SW 1271 (cell line): ENCODE measurements at regions not wholly inside any gene's neighbourhood (a gene's known extent, or its start where the extent isn't known, plus 50 kb on each side); places are given as distances from the start of the nearest gene placed in this dataset.

Experiments
- DNase-seq, 2 experiments: peaks; one replicate each; lab custom pipeline; 2025; lab: John Stamatoyannopoulos, UW

DNA sequence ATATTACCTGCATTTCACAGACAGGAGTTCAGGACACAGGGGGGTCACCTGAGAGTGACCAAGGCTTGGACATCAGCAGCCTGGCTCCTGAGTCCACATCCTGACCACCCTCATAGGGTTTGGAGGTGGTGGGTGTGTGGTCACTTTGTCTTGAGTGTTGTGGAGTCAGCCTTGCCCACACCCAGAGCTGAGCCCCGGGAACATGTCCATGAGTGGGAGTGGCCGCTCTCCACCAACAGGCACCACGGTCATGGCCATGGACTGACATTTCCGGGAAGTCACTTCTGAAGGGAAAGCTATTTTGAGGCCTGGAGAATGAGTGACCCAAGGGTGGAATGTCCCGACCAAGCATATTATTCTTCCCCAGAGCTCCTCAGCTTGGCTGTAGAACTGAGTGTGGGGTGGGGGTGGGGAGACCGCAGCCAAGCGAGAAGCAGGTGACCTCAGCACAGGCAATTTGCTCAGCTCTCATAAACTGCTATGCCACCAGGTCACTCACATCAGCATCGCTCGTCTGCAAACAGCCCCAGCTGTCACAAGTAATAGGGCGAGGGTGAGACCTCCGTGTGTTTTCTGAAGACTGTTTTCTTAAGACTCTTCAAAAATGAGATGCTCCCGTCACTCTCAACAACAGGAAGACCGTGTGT, 348.6 kb upstream of the CDH4 start:
- DNase-seq, result no peak

DNA sequence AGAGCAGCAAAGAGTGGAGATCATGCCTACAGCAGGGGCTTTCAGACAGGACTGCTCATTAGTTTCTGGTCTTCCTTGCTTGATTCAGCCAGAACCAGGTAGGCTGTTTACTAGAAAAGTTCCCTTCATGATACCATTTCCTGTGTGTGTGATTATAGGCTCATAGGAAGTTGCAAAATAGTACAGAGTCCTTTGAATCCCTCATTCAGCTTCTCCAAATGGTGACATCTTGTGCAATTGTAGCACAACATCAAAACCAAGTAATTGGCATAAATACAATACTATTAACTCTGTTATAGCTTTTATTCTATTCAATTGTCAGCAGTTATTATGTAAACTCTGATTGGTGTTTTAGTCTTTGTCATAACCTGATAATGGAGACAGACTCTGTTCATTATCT, 347.3 kb upstream of the CDH4 start:
- DNase-seq, result no peak

DNA sequence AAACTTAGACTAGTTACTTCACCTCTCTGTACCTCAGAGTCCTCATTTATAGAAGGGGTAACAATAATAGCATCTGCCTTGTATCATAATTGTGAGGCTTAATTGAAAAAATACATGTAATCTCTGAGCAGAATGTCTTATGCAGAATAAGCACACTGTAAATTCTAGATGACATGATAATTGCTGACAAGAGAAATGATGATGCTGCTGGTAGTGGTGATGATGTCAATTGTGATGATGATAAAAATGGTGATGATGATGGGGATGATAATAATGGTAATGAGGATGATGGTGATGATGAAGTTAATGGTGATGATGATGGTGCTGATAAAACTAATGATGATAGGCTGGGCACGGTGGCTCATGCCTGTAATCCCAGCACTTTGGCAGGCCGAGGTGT, 346.1 kb upstream of the CDH4 start:
- no peak for DNase-seq

DNA sequence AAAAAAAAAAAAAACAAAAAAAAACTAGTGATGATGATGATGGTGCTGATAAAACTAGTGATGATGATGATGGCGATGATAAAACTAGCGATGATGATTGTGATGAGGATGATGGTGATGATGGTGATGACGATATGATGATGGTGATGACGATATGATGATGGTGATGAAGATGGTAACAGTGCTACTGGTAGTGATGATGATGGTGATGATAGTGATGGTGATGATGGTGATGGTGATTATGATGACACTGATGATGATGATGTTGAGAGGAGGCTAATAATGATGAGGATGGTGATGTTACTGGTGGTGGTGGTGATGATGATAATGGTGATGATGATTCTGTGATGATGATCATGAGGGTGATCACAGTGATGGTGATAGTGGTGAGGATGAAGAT, 345.5 kb upstream of the CDH4 start:
- no peak for DNase-seq

DNA sequence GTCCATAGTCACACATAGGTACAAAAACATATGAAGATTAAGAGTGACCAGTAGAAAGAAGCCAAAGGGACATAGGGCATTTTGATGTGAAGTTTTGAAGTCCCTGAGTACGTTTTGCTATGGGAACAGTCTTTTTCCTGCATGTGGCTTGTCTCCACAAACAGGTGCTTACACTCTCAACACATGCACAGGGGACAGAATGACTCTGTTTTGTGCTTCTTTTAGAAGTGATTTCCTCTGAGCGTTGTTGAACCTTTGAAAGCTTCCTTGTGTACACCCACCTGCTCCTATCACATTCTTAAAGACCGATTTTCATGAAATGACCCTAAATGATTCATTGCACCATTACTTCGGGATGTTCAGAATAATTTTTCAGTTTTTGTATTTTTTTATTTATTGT, 338.8 kb upstream of the CDH4 start:
- no peak for DNase-seq

DNA sequence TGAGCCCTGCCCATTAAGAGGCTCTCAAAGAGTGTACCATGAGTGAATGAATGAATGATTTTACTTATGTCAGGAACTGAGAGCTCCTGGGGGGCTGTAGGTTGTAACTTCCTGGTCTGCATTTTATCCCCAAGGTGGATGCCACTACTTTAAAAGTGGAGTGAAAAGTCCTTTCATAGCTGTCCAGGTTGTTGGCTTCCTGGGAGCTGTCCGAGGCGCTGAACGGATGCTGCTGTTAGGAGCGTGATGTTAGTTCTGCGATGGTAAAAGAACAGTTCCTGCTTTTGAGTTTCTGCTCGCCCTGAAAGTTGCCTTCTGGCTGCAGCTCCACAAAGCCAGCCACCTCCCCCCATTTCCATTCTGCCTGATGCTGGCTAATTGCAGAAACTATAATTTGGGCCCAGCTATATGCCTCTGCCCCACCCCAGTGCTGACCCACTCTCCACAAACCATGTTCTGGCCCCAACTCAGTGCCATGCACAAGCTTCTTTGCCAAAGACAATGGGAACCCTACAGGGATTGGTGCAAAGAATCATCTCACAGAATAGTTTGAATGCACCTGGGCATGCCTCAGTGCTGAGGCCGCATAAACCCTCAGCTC, 330.9 kb upstream of the CDH4 start:
- DNase-seq, result no peak

DNA sequence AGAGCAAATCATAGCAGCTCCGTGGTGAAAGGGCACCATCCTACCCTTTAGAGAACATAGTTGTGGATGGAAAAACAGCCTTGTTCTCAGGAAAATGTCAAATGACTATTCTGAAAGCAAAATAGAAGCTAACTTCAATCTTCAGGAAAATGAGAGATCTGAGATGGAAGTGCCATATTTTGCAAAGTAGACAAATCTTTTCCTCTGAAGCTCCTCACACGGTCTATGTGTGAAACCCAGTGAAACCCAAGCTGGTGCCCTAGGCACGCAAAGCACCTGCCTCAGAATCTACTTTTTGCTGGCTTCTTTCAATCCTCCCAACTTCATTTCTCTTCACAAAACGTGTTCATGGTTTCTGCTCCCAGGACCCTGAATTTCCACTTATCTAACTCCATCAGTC, 325.2 kb upstream of the CDH4 start:
- no peak for DNase-seq

DNA sequence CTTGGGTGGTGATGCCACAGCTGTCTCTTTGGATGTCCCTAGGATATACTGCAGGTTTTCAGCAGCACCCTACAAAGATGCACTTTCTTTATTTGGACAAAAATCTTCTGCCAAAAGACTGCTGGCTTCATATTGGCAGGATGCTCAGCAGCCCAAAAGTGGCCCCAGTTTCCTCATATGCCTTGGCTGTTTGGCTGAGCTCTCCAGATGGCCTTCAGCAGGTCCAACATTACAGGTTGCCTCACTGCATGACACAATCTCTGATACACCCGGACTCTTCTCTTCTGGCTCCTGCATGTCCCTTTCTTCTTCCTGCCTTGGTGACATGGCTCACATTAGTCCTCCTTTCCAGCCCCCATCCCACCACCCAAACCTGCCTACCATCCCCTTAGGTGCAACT, 323.7 kb upstream of the CDH4 start:
- DNase-seq, result no peak

DNA sequence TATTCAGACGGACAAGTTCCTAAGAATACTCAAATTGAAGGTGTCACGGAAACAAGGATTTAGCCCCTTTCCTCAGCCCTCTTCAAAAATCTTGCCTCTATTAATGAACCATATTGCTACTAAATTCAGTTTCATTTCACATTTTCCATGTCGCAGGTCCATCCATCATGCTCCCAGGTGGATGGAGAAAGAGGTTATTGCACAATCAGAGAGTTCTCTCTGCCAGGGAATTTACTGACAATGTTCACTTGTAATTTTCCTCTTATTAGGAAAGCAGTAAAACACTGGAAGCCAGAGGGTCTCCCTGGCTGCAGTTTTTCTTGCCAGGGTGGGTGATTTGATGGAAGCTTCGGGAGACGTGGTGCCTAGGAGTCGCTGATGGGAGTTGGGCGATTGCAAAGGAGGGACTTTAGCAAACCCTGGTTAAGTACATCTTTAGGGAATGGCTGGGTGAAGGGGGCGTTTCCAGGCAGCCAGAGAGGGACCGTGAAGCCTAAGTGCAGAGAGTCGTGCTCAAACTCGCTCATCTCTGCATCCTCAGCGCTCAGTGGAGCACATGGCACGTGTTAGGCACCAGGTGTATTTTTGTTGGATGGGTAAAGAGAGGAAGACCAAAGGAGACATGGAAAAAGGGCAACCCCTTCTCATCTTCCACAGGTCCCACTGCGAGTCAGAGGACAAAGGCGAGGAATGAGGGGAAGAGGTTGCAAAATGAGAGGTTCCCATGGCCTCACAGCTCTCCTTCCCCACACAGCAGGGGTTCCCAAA, 321.9 kb upstream of the CDH4 start:
- DNase-seq, result no peak

DNA sequence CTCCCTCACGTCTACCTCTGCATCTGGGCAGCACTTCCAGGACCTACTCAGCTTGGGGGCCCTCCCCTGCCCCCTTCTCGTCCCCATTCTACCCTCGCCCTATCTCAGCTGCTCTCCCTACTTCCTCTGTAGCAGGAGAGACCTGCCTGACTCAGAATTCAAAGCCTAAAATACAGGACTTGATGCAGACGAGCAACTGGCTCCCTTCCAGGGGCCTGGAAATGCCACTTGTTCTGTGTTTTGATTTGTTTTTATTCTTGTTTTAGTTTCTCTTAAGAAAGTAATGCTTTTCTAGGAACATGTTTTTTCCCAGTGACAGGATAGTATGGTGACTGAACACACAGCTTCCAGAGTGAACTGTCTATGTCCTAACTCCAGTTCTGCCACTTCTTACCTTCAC, 320.4 kb upstream of the CDH4 start:
- no peak for DNase-seq

DNA sequence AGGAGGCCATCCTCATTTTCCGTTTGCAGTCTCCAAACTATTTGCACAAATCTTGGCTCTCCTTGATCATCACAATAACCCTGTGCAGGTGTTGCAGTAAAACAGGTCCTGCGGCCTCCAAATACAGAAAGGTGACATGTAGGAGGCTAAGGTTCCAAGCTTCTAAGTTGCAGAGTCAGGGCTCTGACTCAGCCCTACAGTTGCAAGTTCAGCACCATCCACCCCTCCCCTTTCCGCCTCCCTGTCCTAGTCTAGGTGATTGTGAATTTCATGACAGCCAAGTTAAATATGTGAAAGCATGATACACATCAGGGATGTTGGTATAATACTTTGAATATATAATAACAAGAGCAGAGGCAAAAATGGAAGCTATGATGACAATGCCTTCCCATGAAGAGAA, 317.3 kb upstream of the CDH4 start:
- no peak for DNase-seq

DNA sequence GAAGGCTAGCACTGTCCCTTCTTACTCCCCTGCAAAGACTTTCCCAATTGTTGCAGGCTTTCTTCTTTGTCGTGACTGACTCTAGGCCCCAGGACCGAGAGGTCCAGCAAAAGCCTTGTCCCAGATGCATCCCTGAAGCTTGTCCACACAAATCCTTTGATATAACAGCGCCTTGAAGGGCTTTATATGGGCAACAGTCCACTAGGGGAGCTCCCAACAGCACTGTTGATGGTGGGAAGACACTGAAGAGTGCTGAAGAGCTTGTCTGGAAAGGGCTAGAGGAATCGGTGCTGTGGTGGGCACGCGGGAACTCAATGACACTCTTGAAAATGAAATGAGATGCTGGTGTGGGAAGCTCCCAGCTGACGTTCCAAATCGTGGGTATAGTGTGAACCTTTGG, 316.1 kb upstream of the CDH4 start:
- DNase-seq, result no peak

DNA sequence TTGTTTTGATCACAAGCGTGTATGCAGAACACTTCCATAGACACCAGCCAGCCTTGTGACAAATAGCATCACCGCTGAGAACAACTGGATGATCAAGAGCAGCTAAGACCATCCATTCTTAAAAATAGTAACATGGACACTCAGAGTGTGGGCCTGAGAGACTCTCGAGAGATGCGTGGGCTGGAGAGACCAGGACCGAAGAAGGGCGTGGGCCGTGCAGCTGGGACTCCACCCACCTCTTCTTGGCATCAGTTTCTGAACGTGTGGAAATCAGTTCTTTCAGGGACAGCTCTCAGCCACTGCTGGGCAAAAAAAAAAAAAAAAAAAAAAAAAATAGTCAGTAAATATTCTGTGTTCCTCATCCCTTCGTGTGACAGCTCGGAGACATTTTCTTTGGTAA, 314.5 kb upstream of the CDH4 start:
- no peak for DNase-seq

DNA sequence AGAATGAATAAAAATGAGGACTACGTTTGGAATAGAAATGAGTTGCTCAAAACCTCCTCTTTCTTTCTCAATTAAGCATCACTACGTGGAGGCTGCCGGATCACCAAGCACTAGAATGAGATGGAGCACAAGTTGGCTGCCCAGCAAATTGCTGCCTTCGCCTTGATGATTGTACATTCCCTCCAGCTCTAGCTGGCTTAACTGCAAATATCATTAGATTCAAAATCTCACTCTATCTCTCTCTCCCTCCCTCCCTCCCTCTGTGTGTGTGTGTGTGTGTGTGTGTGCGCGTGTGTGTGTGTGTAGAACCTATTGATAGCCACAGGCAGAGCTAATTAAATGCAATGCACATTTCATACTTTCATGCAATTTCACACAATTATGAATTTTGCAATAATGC, 310.7 kb upstream of the CDH4 start:
- DNase-seq, result no peak

DNA sequence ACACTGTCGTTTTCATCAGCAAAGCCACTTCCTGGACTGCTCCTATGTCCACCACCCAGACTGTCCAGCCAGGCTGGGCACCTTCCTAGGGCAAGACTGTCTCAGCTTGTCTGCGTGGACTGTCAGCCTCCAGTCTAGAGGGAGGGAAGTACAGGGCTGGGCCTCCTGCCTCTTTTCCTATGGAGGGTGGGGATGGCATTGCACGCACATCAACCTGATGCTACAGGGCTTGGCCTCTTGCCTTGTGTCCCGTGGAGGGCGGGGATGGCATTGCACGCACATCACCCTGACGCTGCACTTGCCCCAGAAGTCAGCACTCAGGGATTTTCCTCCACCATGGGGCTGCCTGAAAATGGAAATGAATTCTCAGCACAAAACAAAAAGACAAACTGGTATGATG, 304.2 kb upstream of the CDH4 start:
- DNase-seq, result no peak

DNA sequence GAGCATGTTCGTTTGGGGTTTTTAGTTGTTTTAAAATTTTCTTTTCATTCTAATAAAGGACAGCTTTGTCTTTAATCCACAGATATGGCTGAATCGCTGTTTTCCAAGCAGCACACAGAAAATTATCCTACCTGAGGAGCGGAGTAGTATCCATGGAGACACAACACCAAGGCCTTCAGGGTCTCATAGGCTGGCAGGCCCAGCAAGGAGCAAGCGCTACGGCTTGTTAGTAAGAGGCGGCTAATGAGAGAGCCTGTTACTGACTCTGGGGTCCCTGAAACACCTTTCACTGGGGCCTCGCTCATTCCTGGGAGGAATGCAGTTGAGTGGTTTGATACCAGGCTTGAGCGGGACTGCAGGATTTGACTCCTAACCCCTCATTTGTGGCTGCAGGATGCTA, 303.8 kb upstream of the CDH4 start:
- no peak for DNase-seq

DNA sequence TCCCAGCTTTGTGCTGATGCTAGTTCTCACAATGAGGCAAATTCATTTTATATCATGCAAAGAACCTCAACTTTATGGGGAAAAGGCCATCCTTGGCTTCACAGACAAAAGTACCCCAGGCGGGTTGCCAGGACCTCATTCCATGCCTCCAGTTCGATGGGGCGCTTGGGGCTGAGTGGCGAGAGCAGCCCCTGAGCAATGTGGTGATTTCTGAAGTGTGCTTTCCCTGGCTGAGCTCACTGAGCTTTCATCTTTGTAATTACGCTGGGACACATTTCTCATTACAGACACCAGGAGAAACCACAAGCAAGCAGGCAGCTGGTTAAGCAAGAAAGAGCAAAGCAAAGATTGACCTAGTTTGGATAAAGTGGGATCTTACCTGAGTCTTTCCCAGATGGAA, 301.5 kb upstream of the CDH4 start:
- DNase-seq, result no peak

DNA sequence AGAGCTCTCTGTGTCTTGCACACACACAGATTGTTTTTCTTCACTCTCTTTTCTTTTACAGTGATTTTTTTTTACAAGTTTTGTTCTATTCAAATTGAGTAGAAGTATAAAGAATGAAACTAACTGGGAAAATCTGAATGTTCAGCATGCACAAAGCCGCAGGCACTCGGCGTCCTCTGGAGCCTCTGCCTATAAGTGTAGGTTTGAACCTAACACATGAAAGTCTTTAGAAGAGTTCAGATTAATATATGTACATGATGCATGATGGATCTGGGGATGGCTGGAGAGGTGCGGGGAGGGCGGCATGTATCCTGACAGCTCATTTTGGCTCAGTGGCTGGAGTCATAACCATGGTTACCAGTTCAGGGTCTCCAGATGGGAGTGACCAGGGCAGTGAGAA, 301.1 kb upstream of the CDH4 start:
- DNase-seq, result no peak

DNA sequence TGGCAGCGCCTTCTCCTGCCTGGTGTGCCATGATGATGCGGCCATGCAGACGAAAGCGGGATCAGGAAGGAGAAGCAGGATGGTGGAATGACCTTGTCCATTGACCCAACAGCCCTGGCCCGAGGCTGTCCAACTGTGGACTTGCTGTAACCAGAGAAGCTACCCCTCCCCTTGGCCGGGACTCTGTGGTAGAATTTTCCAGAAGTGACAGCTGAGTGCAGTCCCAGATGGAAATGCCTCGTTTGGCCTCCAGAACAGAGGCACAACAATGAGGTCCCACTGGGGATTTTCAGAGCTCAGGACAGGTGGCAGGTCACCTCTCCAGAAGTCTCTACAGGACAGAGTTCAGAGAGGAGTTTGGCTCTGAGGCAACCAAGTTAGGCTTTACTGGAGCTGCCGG, 299.2 kb upstream of the CDH4 start:
- no peak for DNase-seq

DNA sequence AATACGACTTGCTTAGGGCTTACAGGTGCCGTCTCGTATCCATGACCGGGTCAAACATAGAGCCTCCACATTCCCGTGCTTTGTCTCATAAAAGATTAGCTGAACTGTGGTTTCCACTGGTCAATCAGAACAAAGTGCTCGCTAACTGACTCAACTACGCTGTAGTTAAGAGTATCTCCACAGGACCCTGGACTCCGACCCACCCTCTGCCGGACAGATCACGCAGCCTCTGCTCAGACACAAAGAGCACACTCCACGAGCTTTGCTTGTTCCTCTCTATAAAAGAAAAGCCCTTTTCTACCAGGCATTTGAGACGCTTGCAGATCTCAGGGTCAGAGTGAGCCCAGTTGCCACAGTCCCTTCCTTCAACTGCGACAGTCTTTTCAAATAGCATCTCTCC, 298.7 kb upstream of the CDH4 start:
- no peak for DNase-seq

DNA sequence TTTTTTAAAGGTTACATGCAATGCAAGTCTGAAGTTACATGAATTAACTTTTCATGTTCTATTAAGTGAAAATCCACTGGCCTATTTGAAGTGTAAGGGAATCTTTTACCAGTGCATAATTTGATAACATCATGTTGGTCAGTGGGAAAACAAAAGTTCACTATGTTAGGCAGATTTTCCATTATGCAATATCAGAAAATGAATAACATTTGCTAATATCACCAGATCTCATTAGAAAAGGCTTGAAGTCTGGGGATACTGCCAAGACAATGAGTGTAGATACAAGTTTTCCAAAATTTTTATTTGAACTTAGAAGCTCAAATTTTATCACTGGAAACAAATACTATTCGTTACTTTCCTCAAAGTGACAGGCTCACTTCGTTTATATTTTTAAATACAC, 296.4 kb upstream of the CDH4 start:
- DNase-seq, result no peak

DNA sequence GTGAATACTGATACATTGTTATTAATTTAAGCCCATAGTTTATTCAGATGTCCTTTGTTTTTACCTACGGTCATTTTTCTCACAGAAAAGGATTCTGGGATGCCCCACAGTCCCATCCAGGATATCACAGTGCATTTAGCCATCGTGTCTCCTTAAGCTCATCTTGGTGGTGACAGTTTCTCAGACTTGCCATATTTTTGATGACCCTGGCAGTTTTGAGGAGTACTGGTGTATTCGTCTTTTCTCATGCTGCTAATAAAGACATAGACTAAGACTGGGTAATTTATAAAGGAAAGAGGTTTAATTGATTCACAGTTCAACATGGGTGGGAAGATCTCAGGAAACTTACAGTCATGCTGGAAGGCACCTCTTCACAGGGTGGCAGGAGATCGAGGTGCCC, 295.9 kb upstream of the CDH4 start:
- DNase-seq, result no peak

DNA sequence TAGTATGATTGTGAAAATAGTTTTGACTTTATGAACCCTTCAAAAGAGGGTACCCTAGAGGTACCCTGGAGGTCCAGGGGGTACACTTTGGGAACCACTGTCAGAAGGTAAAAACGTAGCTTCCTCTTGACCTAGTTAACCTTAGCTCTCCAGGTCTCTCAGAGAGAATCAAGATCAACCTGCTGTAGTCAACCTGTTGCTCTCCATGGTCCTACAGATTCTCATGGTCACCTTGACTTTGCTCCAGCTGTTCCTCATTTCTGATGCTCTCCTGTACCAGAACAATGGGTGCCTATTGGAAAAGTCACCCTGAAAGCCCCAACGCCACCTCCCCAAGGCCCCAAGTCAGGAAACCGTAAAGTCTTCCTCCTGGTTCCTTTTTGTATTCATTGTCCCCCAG, 294.4 kb upstream of the CDH4 start:
- no peak for DNase-seq

DNA sequence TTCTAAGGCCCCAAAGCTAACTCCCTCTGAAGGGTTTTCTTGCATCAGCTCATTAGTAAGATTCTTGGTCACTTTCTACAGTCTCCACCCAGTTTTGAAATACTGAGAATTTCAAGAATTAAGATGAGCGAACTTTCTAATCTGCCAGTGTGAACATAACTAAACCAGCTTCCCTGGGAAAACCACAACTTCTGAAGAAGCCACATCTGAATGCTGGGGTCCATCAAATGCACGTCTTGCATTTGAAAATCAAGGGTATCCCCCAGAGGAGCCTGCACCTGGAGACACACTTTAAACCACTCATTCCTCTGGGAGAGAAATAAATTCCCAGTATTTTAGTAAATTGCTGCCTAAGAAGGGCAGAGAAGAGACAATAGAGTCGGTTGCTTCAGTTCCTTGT, 292.1 kb upstream of the CDH4 start:
- DNase-seq, result no peak
